HG03039 (cell line): ENCODE measurements at regions not wholly inside any gene's neighbourhood (a gene's known extent, or its start where the extent isn't known, plus 50 kb on each side); places are given as distances from the start of the nearest gene placed in this dataset.

Experiments used
- ATAC-seq: cut with Tn5 transposase; IDR thresholded peaks from one replicate; pipeline ENCODE4 v1.9.1; 2021; ENCODE audit warnings: mild to moderate bottlenecking, moderate library complexity; ENCODE audit not compliant: unreplicated experiment

- no peak for ATAC-seq
Observed at GRCh38 chr7:41755096-41755495, 52.2 kb upstream of the INHBA start.

- no peak for ATAC-seq
Observed at GRCh38 chr7:41754046-41754445, 51.2 kb upstream of the INHBA start.
